Sciatic nerve (tissue), 2 donors: ENCODE measurements at regions not wholly inside any gene's neighbourhood (a gene's known extent, or its start where the extent isn't known, plus 50 kb on each side); places are given as distances from the start of the nearest gene placed in this dataset.

Experiments used
- ATAC-seq: fragments of 200-7000 bp; cut with Tn5 transposase; one replicate; pipeline ENCODE4 v1.9.1; 2020; ENCODE audit warnings: mild to moderate bottlenecking, moderate library complexity
- DNase-seq: peaks from one replicate; pipeline ENCODE4 v3.0.0-alpha.2; 2020; ENCODE audit warnings: low spot score
- intact Hi-C: fragments of 100-400 bp; cut with DNase I; formaldehyde crosslinking; loops from one replicate; pipeline ENCODE4 v1.14.2; 2022
- donor health status: DM: no; HTN: no; CAD: no.
- donor health status: DM: no; HTN: no; CAD: no.

GRCh38 chr1:98188774-98189173, 267.9 kb upstream of the DPYD start:
- no peak for DNase-seq
- intact Hi-C loops, result no loop called here
- ATAC-seq, result no peak

GRCh38 chr1:98184856-98185255, 264.0 kb upstream of the DPYD start:
- intact Hi-C loops, result no loop called here
- DNase-seq (no peak), ATAC-seq (no peak)

GRCh38 chr1:98181036-98181764, 260.4 kb upstream of the DPYD start:
- intact Hi-C loops, result no loop called here
- DNase-seq (no peak), ATAC-seq (no peak)

DNA sequence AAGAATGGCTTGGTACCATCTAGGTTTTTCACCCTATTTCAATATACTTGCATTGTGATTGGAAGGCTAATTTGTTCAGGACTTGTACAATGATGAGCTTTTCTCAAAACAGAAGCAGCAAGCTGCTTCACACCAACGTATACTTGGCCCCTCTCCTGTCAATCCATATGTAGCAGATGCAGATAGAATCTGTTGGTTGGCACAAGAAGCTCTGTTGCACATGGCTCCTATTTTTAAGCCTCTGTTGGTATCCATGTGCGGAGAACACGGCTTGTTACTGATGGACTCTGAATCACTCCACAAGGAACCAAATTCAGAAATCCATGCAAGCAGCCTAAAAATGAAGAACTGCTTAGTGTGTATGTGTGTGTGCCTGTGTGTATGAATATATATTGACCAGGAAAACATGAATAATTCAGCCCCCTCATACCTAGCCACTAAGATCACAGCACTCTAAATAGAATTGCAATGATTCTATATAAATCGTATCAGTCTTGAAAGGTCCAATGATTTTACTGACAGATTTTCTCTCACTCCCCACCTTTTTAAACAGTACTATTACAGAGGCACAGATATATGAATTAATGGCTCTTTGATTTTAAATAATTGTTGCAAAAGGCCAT, 258.4 kb upstream of the DPYD start:
- ATAC-seq, result no peak
- DNase-seq, result no peak
- intact Hi-C loops, result no loop called here

GRCh38 chr1:98177751-98178150, 256.9 kb upstream of the DPYD start:
- no peak for ATAC-seq
- DNase-seq, result no peak
- intact Hi-C loops, result no loop called here

GRCh38 chr1:98176936-98177335, 256.1 kb upstream of the DPYD start:
- intact Hi-C loops, result no loop called here
- ATAC-seq (no peak), DNase-seq (no peak)

DNA sequence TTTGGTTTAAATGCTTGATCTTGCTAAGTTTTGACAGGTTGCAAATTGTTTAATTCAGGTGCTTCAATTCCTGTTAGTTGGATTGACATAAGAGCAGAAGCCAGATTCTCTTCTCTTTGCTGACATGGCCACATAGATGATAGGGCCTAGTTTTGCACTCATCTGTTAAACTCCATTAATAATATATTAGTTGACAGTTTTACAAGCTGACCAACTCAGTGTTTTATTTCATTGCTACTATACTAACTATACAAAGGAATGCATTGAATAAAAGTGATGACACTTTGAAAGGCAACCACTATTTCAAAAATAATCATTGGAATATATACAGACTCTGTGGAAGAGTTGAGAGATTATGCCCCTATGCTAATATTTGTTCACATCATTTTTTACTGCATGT, 255.6 kb upstream of the DPYD start:
- no peak for ATAC-seq
- DNase-seq, result no peak
- intact Hi-C loops, result no loop called here

DNA sequence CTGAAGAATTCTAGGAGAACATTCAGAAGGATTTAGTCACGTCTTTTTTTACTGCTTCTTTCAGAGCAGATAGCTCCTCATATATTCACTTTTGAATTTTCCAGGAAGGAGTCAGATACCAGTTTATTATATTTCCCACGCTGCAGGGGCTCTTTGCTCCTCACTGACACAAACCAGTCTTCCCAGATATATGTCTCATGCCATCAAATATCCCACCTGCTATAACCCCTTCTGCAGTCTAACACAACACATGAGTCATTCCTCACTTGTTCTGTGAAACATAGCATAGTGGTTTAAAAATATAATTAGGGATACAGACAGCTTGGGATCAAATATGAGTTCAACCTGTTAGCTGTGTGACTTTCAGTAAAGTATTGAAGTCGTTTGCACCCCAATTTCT, 251.7 kb upstream of the DPYD start:
- intact Hi-C loops, result no loop called here
- ATAC-seq, result no peak
- DNase-seq, result no peak

- ATAC-seq (no peak), DNase-seq (no peak)
- intact Hi-C loops, result no loop called here
These were observed 251.2 kb upstream of the DPYD start for GRCh38 chr1:98172022-98172421.

- intact Hi-C loops, result no loop called here
- DNase-seq, result no peak
- no peak for ATAC-seq
These were observed 243.7 kb upstream of the DPYD start for GRCh38 chr1:98164509-98164908.

DNA sequence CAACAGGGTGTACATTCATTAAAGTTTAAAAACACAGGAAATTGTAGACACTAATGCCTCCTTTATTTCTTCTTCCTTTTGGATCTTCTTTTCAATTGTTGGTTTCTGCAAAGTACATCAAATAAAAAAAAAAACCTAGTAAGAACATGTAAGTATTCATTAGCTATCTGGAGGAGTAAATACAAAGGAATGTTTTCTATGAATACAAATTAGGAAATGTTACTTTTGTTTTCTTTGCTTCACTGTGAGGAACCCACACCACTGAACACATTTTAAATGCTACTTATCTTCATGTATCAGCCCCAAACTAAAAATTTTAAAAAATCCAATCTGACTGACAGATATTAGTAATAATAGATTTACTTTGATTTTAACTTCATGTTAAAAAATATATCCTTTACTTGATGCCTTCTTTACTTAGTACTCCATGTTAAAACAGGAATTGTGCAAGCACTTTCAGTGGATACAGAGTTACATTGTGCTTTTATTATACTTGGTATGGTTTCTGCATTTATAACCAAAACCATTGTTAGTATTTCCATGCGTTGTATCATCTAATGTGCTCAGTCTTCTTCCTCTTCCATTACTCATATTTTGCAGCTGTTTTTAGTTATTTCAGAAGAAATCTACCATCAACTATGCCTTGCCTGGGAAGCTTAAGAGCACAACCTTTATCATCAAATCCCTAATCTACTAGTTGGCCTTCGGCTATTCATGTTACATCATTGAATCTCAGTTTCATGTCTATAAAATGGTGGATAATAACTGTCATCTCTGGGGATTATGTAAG, 236.9 kb upstream of the DPYD start:
- intact Hi-C loops, result loop anchor here (5.0 kb wide), 1 partner anchor 735 kb away; no protein-coding TSS in a partner anchor
- DNase-seq, result no peak
- ATAC-seq, result no peak

GRCh38 chr1:98147280-98147679, 226.4 kb upstream of the DPYD start:
- DNase-seq, result no peak
- ATAC-seq, result no peak
- intact Hi-C loops, result no loop called here

- ATAC-seq (no peak), DNase-seq (no peak)
- intact Hi-C loops, result no loop called here
These were observed 224.8 kb upstream of the DPYD start for GRCh38 chr1:98145655-98146054.

- ATAC-seq (no peak), DNase-seq (no peak)
- intact Hi-C loops, result no loop called here
These were observed 222.6 kb upstream of the DPYD start for GRCh38 chr1:98143403-98143802.

DNA sequence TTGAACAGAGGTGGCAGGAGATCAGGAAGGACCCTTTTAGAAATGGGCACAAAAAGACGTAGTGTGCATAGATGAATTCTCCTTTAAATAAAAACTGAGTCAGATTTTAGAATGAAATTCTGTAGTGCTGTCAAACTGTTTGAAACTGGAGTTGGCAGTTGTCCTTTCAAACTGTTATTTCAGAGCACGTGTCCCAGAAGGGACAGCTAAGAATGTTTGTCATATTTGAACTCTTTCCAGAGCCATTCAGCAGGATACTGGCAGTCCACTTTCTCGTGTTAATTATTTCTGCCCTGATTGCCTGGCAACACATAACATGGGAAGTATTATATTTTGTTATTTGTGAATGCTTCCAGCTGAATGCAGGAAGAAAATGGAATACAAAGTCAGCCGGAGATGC, 212.3 kb upstream of the DPYD start:
- DNase-seq (no peak), ATAC-seq (no peak)
- intact Hi-C loops, result no loop called here

GRCh38 chr1:98130408-98130807, 209.6 kb upstream of the DPYD start:
- ATAC-seq (no peak), DNase-seq (no peak)
- intact Hi-C loops, result no loop called here

- intact Hi-C loops, result no loop called here
- ATAC-seq (no peak), DNase-seq (no peak)
These were observed 208.7 kb upstream of the DPYD start for GRCh38 chr1:98129491-98129890.

- intact Hi-C loops, result no loop called here
- DNase-seq (no peak), ATAC-seq (no peak)
These were observed 205.9 kb upstream of the DPYD start for GRCh38 chr1:98126740-98127139.

DNA sequence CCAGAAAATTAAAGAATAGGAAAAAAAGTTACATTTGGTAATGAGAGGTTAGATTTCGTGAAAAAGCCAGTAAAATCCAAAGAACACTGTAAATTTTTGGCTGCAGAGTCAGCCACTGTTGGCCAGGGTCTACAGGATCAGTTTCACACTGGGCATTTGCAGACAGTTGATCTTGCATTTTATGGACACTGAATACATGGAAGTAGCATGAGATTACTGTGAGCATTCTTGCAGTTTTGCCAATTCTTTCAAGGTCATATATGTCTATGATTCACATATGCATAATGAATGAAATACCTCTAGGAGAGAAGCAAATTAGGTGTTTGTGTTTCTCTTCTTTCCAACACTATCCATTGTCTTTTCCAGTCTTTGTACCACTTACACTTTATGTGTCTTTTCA, 200.8 kb upstream of the DPYD start:
- intact Hi-C loops, result no loop called here
- no peak for ATAC-seq
- no peak for DNase-seq

- intact Hi-C loops, result no loop called here
- ATAC-seq (no peak), DNase-seq (no peak)
These were observed 199.0 kb upstream of the DPYD start for GRCh38 chr1:98119796-98120195.
